ENCODE measurements at regions not wholly inside any gene's neighbourhood (a gene's known extent, or its start where the extent isn't known, plus 50 kb on each side); places are given as distances from the start of the nearest gene placed in this dataset.

GRCh38 chrX:24410514-24411189 is 50.2 kb downstream of the SUPT20HL1 start:
- no peak for ATAC-seq

GRCh38 chrX:24412637-24413363 is 52.3 kb upstream of the PDK3 start:
- peaks cover 0 to 8% (median 0%) of the 10 kb centered on the region in 7 donors for H3K27me3 ChIP-seq
- ATAC-seq (no peak), DNase-seq (no peak)
- no peak for TF ChIP-seq CTCF (IDR thresholded peaks at IDR 0.05)
- no peaks in the 10 kb centered on the region for H3K36me3 ChIP-seq
- WGBS, 2 donors = 76% methylated on average over 4 of the region's 4 CpGs
- peak overlapping the region in 1 of 10 donors; percentile 34 for H3K27ac ChIP-seq
- intact Hi-C loops (cut with DNase I) = no loop called here
- H3K4me3 ChIP-seq = no peak overlapping the region
- no peaks in the 10 kb centered on the region for H3K4me1 ChIP-seq
- peaks cover 0 to 8% (median 0%) of the 10 kb centered on the region in 11 donors for H3K9me3 ChIP-seq

More at GRCh38 chrX:24410514-24411189, 50.2 kb downstream of the SUPT20HL1 start:
- intact Hi-C loops (cut with DNase I) = no loop called here
- DNase-seq = no peak
- Histone ChIP-seq H3K27ac (no peak overlapping the region), H3K27me3 (peaks cover 0 to 21% (median 0%) of the 10 kb centered on the region in 7 donors), H3K36me3 (no peaks in the 10 kb centered on the region), H3K4me1 (no peaks in the 10 kb centered on the region), H3K4me3 (no peak overlapping the region), H3K9me3 (peaks cover 0 to 8% (median 0%) of the 10 kb centered on the region in 11 donors)
- no peak for TF ChIP-seq CTCF (IDR thresholded peaks at IDR 0.05)
- 76% methylated on average over 6 of the region's 6 CpGs for WGBS, 2 donors

All from heart right ventricle (tissue), 16 donors.